SK-N-SH (cell line): ENCODE measurements at regions not wholly inside any gene's neighbourhood (a gene's known extent, or its start where the extent isn't known, plus 50 kb on each side); places are given as distances from the start of the nearest gene placed in this dataset.

ENCODE experiments used
- CHD2 ChIP-seq: fragments of 150-350 bp; IDR thresholded peaks from 2 replicates; pipeline ENCODE4 v1.6.1; 2018; ENCODE audit warnings: low read length; ENCODE audit not compliant: partially characterized antibody
- IRF3 ChIP-seq: fragments of 150-350 bp; IDR thresholded peaks from 2 replicates; pipeline ENCODE4 v1.6.1; 2016; ENCODE audit warnings: mild to moderate bottlenecking, low read depth, low read length
- MEF2A ChIP-seq: IDR thresholded peaks from 2 replicates; pipeline ENCODE4 v1.4.0; 2012; ENCODE audit warnings: low read depth, borderline replicate concordance
- NRF1 ChIP-seq: IDR thresholded peaks from 2 replicates; pipeline ENCODE4 v1.6.1; 2012; ENCODE audit warnings: low read depth, mild to moderate bottlenecking, low read length
- PBX3 ChIP-seq: IDR thresholded peaks from 2 replicates; pipeline ENCODE4; 2012
- POLR2AphosphoS5 ChIP-seq: IDR thresholded peaks from 2 replicates; pipeline ENCODE4 v1.6.1; 2012; ENCODE audit warnings: low read depth, low read length
- RFX5 ChIP-seq: IDR thresholded peaks from 2 replicates; pipeline ENCODE4 v1.6.1; 2012; ENCODE audit warnings: mild to moderate bottlenecking, improper control_type of control experiment, low read length
- SMC3 ChIP-seq: IDR thresholded peaks from 2 replicates; pipeline ENCODE4 v1.6.1; 2012; ENCODE audit warnings: low read depth, low read length, improper control_type of control experiment
- TF ChIP-seq, protein P1 (sequence below): fragments of 150-350 bp; IDR thresholded peaks from 2 replicates; pipeline ENCODE4 v1.6.1; 2017; ENCODE audit warnings: antibody characterized with exemption, low read length, low read depth, borderline replicate concordance
- TF ChIP-seq, protein P2 (sequence below): IDR thresholded peaks from 2 replicates; pipeline ENCODE4 v1.4.0; 2012; ENCODE audit warnings: low read depth, borderline replicate concordance
- TF ChIP-seq, protein P3 (sequence below): IDR thresholded peaks from 2 replicates; pipeline ENCODE4 v1.6.1; 2012; ENCODE audit warnings: mild to moderate bottlenecking, low read depth, low read length, moderate library complexity

DNA sequence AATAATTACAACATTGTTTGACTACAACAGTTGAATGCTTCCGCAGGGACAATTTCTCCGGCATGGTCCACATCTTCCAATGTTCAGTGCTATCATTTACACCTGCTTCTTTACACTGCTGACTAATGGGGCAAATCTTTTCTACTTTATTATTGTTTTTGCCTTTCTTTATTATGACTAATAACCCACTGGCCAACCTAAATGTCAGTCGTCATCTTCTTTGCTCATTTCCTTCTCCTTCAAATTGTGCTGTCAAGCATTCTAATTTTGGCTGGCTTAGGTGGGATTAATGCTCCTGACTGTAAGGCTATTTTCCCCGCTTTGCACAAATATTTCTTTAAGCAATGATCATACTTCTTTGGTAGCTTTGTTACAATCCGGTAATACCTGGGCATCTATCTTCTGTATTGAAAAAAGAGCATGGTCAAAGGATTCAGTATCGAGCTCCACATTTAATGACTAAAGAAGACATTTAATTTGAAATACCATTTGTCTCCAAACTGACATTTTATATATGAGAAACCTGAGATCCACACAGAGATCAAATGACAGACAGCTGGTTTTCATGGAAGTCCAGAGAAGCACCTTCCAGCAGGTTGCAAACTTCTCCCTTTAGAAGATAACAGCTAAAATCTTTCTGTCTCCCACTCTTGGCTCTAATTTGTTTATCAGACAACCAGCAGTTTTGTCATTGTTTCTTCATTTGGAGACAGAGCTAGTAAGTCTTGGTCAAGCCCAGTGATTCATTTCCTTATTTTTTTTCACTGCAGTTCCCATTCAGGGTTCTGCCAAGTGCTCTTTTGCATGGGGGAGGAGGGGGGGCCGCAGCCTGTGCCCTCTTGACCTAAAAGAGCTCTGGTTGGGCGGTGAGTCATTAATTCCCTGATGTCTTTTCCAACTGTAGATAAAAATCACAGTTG, 132.9 kb downstream of the SOCS6 start (continued):
- TF ChIP-seq MEF2A (peak; percentile 81), PBX3 (peak; percentile 95), RFX5 (no peak), POLR2AphosphoS5 (peak; percentile 83; the same call in 1 of the 2 replicates), NRF1 (no peak), SMC3 (no peak), CHD2 (no peak), IRF3 (no peak)
- TF ChIP-seq, protein P1, sequence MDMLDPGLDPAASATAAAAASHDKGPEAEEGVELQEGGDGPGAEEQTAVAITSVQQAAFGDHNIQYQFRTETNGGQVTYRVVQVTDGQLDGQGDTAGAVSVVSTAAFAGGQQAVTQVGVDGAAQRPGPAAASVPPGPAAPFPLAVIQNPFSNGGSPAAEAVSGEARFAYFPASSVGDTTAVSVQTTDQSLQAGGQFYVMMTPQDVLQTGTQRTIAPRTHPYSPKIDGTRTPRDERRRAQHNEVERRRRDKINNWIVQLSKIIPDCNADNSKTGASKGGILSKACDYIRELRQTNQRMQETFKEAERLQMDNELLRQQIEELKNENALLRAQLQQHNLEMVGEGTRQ, result no peak
- TF ChIP-seq, protein P2, sequence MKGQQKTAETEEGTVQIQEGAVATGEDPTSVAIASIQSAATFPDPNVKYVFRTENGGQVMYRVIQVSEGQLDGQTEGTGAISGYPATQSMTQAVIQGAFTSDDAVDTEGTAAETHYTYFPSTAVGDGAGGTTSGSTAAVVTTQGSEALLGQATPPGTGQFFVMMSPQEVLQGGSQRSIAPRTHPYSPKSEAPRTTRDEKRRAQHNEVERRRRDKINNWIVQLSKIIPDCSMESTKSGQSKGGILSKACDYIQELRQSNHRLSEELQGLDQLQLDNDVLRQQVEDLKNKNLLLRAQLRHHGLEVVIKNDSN, result no peak
- TF ChIP-seq, protein P3, sequence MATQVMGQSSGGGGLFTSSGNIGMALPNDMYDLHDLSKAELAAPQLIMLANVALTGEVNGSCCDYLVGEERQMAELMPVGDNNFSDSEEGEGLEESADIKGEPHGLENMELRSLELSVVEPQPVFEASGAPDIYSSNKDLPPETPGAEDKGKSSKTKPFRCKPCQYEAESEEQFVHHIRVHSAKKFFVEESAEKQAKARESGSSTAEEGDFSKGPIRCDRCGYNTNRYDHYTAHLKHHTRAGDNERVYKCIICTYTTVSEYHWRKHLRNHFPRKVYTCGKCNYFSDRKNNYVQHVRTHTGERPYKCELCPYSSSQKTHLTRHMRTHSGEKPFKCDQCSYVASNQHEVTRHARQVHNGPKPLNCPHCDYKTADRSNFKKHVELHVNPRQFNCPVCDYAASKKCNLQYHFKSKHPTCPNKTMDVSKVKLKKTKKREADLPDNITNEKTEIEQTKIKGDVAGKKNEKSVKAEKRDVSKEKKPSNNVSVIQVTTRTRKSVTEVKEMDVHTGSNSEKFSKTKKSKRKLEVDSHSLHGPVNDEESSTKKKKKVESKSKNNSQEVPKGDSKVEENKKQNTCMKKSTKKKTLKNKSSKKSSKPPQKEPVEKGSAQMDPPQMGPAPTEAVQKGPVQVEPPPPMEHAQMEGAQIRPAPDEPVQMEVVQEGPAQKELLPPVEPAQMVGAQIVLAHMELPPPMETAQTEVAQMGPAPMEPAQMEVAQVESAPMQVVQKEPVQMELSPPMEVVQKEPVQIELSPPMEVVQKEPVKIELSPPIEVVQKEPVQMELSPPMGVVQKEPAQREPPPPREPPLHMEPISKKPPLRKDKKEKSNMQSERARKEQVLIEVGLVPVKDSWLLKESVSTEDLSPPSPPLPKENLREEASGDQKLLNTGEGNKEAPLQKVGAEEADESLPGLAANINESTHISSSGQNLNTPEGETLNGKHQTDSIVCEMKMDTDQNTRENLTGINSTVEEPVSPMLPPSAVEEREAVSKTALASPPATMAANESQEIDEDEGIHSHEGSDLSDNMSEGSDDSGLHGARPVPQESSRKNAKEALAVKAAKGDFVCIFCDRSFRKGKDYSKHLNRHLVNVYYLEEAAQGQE, result peak; percentile 73
- TF ChIP-seq, all 33 proteins: peak for 19
